GM18519 (cell line): ENCODE measurements at regions not wholly inside any gene's neighbourhood (a gene's known extent, or its start where the extent isn't known, plus 50 kb on each side); places are given as distances from the start of the nearest gene placed in this dataset.
A peak's percentile ranks its signal among the peaks of the same experiment; 100 is the strongest.
"Not testable (repeated sequence)": the region's sequence is repeated elsewhere in the genome, so short reads cannot be mapped to it uniquely, and the experiment has no call there.

Source experiments
- ATAC-seq: cut with Tn5 transposase; IDR thresholded peaks from one replicate; pipeline ENCODE4 v1.9.1; 2021; ENCODE audit warnings: mild to moderate bottlenecking, moderate library complexity; ENCODE audit not compliant: unreplicated experiment, low FRiP score

- ATAC-seq = no peak
Observed at GRCh38 chr14:97120204-97120603, 323.0 kb downstream of the VRK1 start.

- peak; percentile 67 for ATAC-seq
Observed at GRCh38 chr14:97120611-97121031, 323.4 kb downstream of the VRK1 start.

- ATAC-seq = no peak
Observed at GRCh38 chr14:97129639-97130038, 332.5 kb downstream of the VRK1 start.

- not testable (repeated sequence) for ATAC-seq
Observed at GRCh38 chr14:97135847-97136246, 338.7 kb downstream of the VRK1 start.

GRCh38 chr14:97137705-97138104 is 340.5 kb downstream of the VRK1 start:
- no peak for ATAC-seq

- ATAC-seq = no peak
Observed at GRCh38 chr14:97138801-97139200, 341.6 kb downstream of the VRK1 start.

GRCh38 chr14:97143011-97143410 is 345.8 kb downstream of the VRK1 start:
- no peak for ATAC-seq

GRCh38 chr14:97143456-97143855 is 346.3 kb downstream of the VRK1 start:
- no peak for ATAC-seq

GRCh38 chr14:97148021-97148420 is 350.8 kb downstream of the VRK1 start:
- not testable (repeated sequence) for ATAC-seq

GRCh38 chr14:97149775-97150174 is 352.6 kb downstream of the VRK1 start:
- ATAC-seq = no peak

GRCh38 chr14:97153527-97153926 is 356.3 kb downstream of the VRK1 start:
- no peak for ATAC-seq

- no peak for ATAC-seq
Observed at GRCh38 chr14:97155320-97155719, 358.1 kb downstream of the VRK1 start.

- no peak for ATAC-seq
Observed at GRCh38 chr14:97155814-97156213, 358.6 kb downstream of the VRK1 start.

- no peak for ATAC-seq
Observed at GRCh38 chr14:97156705-97157104, 359.5 kb downstream of the VRK1 start.

- ATAC-seq = no peak
Observed at GRCh38 chr14:97158102-97158501, 360.9 kb downstream of the VRK1 start.

GRCh38 chr14:97159124-97159523 is 361.9 kb downstream of the VRK1 start:
- ATAC-seq = no peak

GRCh38 chr14:97162621-97163020 is 365.4 kb downstream of the VRK1 start:
- ATAC-seq = no peak

- ATAC-seq = no peak
Observed at GRCh38 chr14:97164021-97164420, 366.8 kb downstream of the VRK1 start.

GRCh38 chr14:97166497-97166896 is 369.3 kb downstream of the VRK1 start:
- ATAC-seq = no peak

- not testable (repeated sequence) for ATAC-seq
Observed at GRCh38 chr14:97167577-97167976, 370.4 kb downstream of the VRK1 start.

GRCh38 chr14:97172644-97173043 is 375.5 kb downstream of the VRK1 start:
- no peak for ATAC-seq

GRCh38 chr14:97177016-97177415 is 379.8 kb downstream of the VRK1 start:
- ATAC-seq = peak; percentile 64

- peak; percentile 37 for ATAC-seq
Observed at GRCh38 chr14:97177635-97178034, 380.5 kb downstream of the VRK1 start.
